Thyroid gland (tissue), 4 donors: ENCODE measurements at regions not wholly inside any gene's neighbourhood (a gene's known extent, or its start where the extent isn't known, plus 50 kb on each side); places are given as distances from the start of the nearest gene placed in this dataset.

Experiments used
- DNase-seq, 2 donors: peaks; one replicate each; pipeline ENCODE4 v3.0.0-alpha.2; 2019
- H3K27ac ChIP-seq, 3 donors: fragments of 200-600 bp; sonication (generic); 1 replicate in 2 of 3; 2 replicates in 1 of 3; pipeline ENCODE4 v1.5.1; 2016 to 2019; ENCODE audit warnings: mild to moderate bottlenecking in 1 of 3, moderate library complexity in 1 of 3
- H3K27me3 ChIP-seq: fragments of 200-600 bp; sonication (generic); one replicate; pipeline ENCODE4 v1.5.1; 2019
- H3K36me3 ChIP-seq, 2 donors: fragments of 200-600 bp; sonication (generic); one replicate each; pipeline ENCODE4 v1.5.1; 2016 to 2019
- H3K4me1 ChIP-seq, 2 donors: fragments of 200-600 bp; sonication (generic); one replicate each; pipeline ENCODE4 v1.5.1; 2017 to 2019
- H3K4me3 ChIP-seq, 3 donors: fragments of 200-600 bp; sonication (generic); replicated peaks in 1 of 3; 1 replicate in 2 of 3; 2 replicates in 1 of 3; pipeline ENCODE4 v1.5.1; 2016; ENCODE audit warnings: mild to moderate bottlenecking in 1 of 3
- H3K9me3 ChIP-seq: fragments of 200-600 bp; sonication (generic); one replicate; pipeline ENCODE4 v1.5.1; 2017
- CTCF ChIP-seq, 6 experiments: fragments of 200-600 bp in 3 of 6; fragments of 450-650 bp in 3 of 6; sonication (generic) in 3 of 6; IDR thresholded peaks; one replicate each; pipeline ENCODE4 v1.5.1; 2016 to 2019; ENCODE audit warnings: antibody characterized with exemption in 6 of 6, mild to moderate bottlenecking in 2 of 6, inconsistent platforms in 1 of 6, moderate library complexity in 1 of 6
- POLR2A ChIP-seq, 2 donors: fragments of 450-650 bp; IDR thresholded peaks; one replicate each; pipeline ENCODE4 v1.6.1; 2017; ENCODE audit warnings: antibody characterized with exemption in 2 of 2, mild to moderate bottlenecking in 2 of 2, moderate library complexity in 1 of 2
- WGBS, 2 donors: methylation state at CpG; one replicate each; pipeline ENCODE4 v1.1.5; 2017; 5-methylcytosine and 5-hydroxymethylcytosine counted together
- intact Hi-C: fragments of 100-400 bp; cut with DNase I; formaldehyde crosslinking; loops from one replicate; pipeline ENCODE4 v1.15.1; 2023

- DNase-seq = no peak
- no peaks in the 10 kb centered on the region for H3K4me1 ChIP-seq
- WGBS, 2 donors = 91 to 93% methylated on average over 8 of the region's 8 CpGs
- H3K4me3 ChIP-seq = no peak overlapping the region
- H3K9me3 ChIP-seq = no peaks in the 10 kb centered on the region
- no peaks in the 10 kb centered on the region for H3K36me3 ChIP-seq
- no peak for TF ChIP-seq CTCF (IDR thresholded peaks at IDR 0.05)
- TF ChIP-seq POLR2A (IDR thresholded peaks at IDR 0.05) = no peak
- intact Hi-C loops = no loop called here
- H3K27ac ChIP-seq = no peak overlapping the region
- H3K27me3 ChIP-seq = no peaks in the 10 kb centered on the region
These were observed 163.6 kb upstream of the CDH6 start for GRCh38 chr5:31029925-31030324.

- H3K36me3 ChIP-seq = no peaks in the 10 kb centered on the region
- H3K9me3 ChIP-seq = no peaks in the 10 kb centered on the region
- H3K27me3 ChIP-seq = no peaks in the 10 kb centered on the region
- no peak overlapping the region for H3K27ac ChIP-seq
- H3K4me1 ChIP-seq = no peaks in the 10 kb centered on the region
- no peak overlapping the region for H3K4me3 ChIP-seq
- intact Hi-C loops = no loop called here
- no peak for TF ChIP-seq POLR2A (IDR thresholded peaks at IDR 0.05)
- TF ChIP-seq CTCF (IDR thresholded peaks at IDR 0.05) = no peak
- no peak for DNase-seq
These were observed 165.8 kb upstream of the CDH6 start for GRCh38 chr5:31027721-31028120.

GRCh38 chr5:31023105-31023504 is 170.4 kb upstream of the CDH6 start:
- 58 to 62% methylated on average over 3 of the region's 3 CpGs for WGBS, 2 donors
- H3K9me3 ChIP-seq = no peaks in the 10 kb centered on the region
- intact Hi-C loops = no loop called here

GRCh38 chr5:31021181-31021624 is 172.3 kb upstream of the CDH6 start:
- 43 to 52% methylated on average over 2 of the region's 2 CpGs for WGBS, 2 donors
- H3K27ac ChIP-seq = no peak overlapping the region
- DNase-seq = no peak
- no peaks in the 10 kb centered on the region for H3K36me3 ChIP-seq
- no peaks in the 10 kb centered on the region for H3K9me3 ChIP-seq
- no peaks in the 10 kb centered on the region for H3K4me1 ChIP-seq
- H3K27me3 ChIP-seq = no peaks in the 10 kb centered on the region
- intact Hi-C loops = no loop called here
- TF ChIP-seq POLR2A (IDR thresholded peaks at IDR 0.05) = no peak
- TF ChIP-seq CTCF (IDR thresholded peaks at IDR 0.05) = no peak
- no peak overlapping the region for H3K4me3 ChIP-seq

More at GRCh38 chr5:31023105-31023504, 170.4 kb upstream of the CDH6 start:
- TF ChIP-seq CTCF (IDR thresholded peaks at IDR 0.05) (no peak), POLR2A (IDR thresholded peaks at IDR 0.05) (no peak)
- Histone ChIP-seq H3K36me3 (no peaks in the 10 kb centered on the region), H3K27ac (no peak overlapping the region), H3K27me3 (no peaks in the 10 kb centered on the region), H3K4me3 (no peak overlapping the region), H3K4me1 (no peaks in the 10 kb centered on the region)
- no peak for DNase-seq

- 86 to 94% methylated on average over 4 to 5 of the region's 5 CpGs for WGBS, 2 donors
- intact Hi-C loops = no loop called here
These were observed 185.3 kb upstream of the CDH6 start for GRCh38 chr5:31008231-31008630.

More at GRCh38 chr5:31008231-31008630, 185.3 kb upstream of the CDH6 start:
- TF ChIP-seq POLR2A (IDR thresholded peaks at IDR 0.05) (no peak), CTCF (IDR thresholded peaks at IDR 0.05) (no peak)
- no peak for DNase-seq
- H3K4me3 ChIP-seq = no peak overlapping the region
- H3K27me3 ChIP-seq = no peaks in the 10 kb centered on the region
- H3K4me1 ChIP-seq = no peaks in the 10 kb centered on the region
- H3K36me3 ChIP-seq = no peaks in the 10 kb centered on the region
- no peak overlapping the region for H3K27ac ChIP-seq
- no peaks in the 10 kb centered on the region for H3K9me3 ChIP-seq
